HCT116 (cell line): ENCODE measurements at regions not wholly inside any gene's neighbourhood (a gene's known extent, or its start where the extent isn't known, plus 50 kb on each side); places are given as distances from the start of the nearest gene placed in this dataset.

Experiments used
- ATAC-seq: fragments of 200-7000 bp; cut with Tn5 transposase; 2 replicates; pipeline ENCODE4 v1.9.1; 2020; ENCODE audit warnings: mild to moderate bottlenecking, moderate library complexity
- BruUV-seq: library from RNA; stranded (reverse); fragments of 400-500 nt; replicated peaks from 2 replicates; lab custom pipeline; 2021; lab: Mats Ljungman, UMichigan
- CTCF ChIA-PET: fragments of 300-600 bp; sonication (Branson Sonifier 250); formaldehyde crosslinking; loops from one replicate; lab custom pipeline; 2021; ENCODE audit warnings: antibody characterized with exemption; lab: Charles Lee
- POLR2A ChIA-PET: fragments of 300-600, 350-600 bp; sonication (Branson Sonifier 250); formaldehyde crosslinking; loops from one replicate; lab custom pipeline; 2021; ENCODE audit warnings: antibody characterized with exemption; lab: Charles Lee
- RAD21 ChIA-PET, 2 experiments: fragments of 300-600 bp; sonication (Branson Sonifier 250); formaldehyde crosslinking; loops; one replicate each; lab custom pipeline; 2023; ENCODE audit warnings: low total read pairs in 2 of 2; ENCODE audit not compliant: uncharacterized antibody in 2 of 2, unreplicated experiment in 2 of 2, low non-redundant PET in 1 of 2; lab: Charles Lee
- DNase-seq: peaks from one replicate; pipeline ENCODE4 v3.0.0-alpha.2; 2010; ENCODE audit warnings: low read depth, low spot score
- H2AFZ ChIP-seq: fragments of 200-600 bp; shearing (Covaris generic), sonication (generic); 2 replicates; pipeline ENCODE4 v1.6.1; 2017; ENCODE audit warnings: low read depth, mixed run types, mixed read lengths, antibody characterized with exemption, low read length; ENCODE audit not compliant: poor library complexity, severe bottlenecking
- H3K27ac ChIP-seq: 2 replicates; pipeline ENCODE4 v1.5.1; 2012; ENCODE audit warnings: low read depth, low read length
- H3K27me3 ChIP-seq: fragments of 200-600 bp; sonication (generic); 2 replicates; pipeline ENCODE4 v1.6.1; 2016; ENCODE audit warnings: mixed run types, low read length, mixed read lengths; ENCODE audit not compliant: insufficient read depth
- H3K36me3 ChIP-seq, 2 experiments: fragments of 200-500 bp in 1 of 2; fragments of 200-600 bp in 1 of 2; sonication (Bioruptor generic) in 1 of 2; sonication (generic) in 1 of 2; 2 replicates each; pipeline versions ENCODE4 v1.5.1 to v1.6.1; 2014 to 2016; ENCODE audit warnings: low read length in 2 of 2, inconsistent platforms in 1 of 2, mixed read lengths in 1 of 2, mixed run types in 1 of 2; ENCODE audit not compliant: insufficient read depth in 2 of 2, control insufficient read depth in 1 of 2
- H3K4me1 ChIP-seq, 2 experiments: fragments of 200-600 bp in 1 of 2; sonication (generic) in 1 of 2; 2 replicates each; pipeline versions ENCODE4 v1.5.1 to v1.6.1; 2012 to 2017; ENCODE audit warnings: low read length in 2 of 2, inconsistent platforms in 1 of 2, mild to moderate bottlenecking in 1 of 2, mixed read lengths in 1 of 2, mixed run types in 1 of 2, moderate library complexity in 1 of 2; ENCODE audit not compliant: insufficient read depth in 2 of 2, control insufficient read depth in 1 of 2
- H3K4me2 ChIP-seq: fragments of 200-600 bp; sonication (generic); 2 replicates; pipeline ENCODE4 v1.6.1; 2017; ENCODE audit warnings: mixed run types, low read length, mixed read lengths
- H3K4me3 ChIP-seq, 2 experiments: fragments of 200-600 bp in 1 of 2; sonication (generic) in 1 of 2; replicated peaks in 1 of 2; 2 replicates each; pipeline ENCODE4 v1.5.1; 2011 to 2016; ENCODE audit warnings: low read length in 2 of 2, control low read depth in 1 of 2, low read depth in 1 of 2, mild to moderate bottlenecking in 1 of 2, mixed read lengths in 1 of 2, mixed run types in 1 of 2
- H3K79me2 ChIP-seq: fragments of 200-600 bp; sonication (generic); 2 replicates; pipeline ENCODE4 v1.6.1; 2017; ENCODE audit warnings: mild to moderate bottlenecking, mixed run types, low read length, moderate library complexity, mixed read lengths; ENCODE audit not compliant: insufficient read depth
- H3K9ac ChIP-seq: fragments of 200-600 bp; sonication (generic); 2 replicates; pipeline ENCODE4 v1.6.1; 2016; ENCODE audit warnings: low read length, mixed read lengths
- H3K9me2 ChIP-seq: fragments of 200-600 bp; sonication (generic), shearing (Covaris generic); 2 replicates; pipeline ENCODE4 v1.6.1; 2017; ENCODE audit warnings: mixed run types, mild to moderate bottlenecking, moderate library complexity; ENCODE audit not compliant: insufficient read depth
- H3K9me3 ChIP-seq, 2 experiments: fragments of 200-500 bp in 1 of 2; fragments of 200-600 bp in 1 of 2; sonication (Bioruptor generic) in 1 of 2; sonication (generic) in 1 of 2; 2 replicates each; pipeline ENCODE4 v1.6.1; 2014 to 2017; ENCODE audit warnings: low read length in 2 of 2, mixed read lengths in 2 of 2, inconsistent platforms in 1 of 2, low read depth in 1 of 2, mild to moderate bottlenecking in 1 of 2, mixed run types in 1 of 2, moderate library complexity in 1 of 2; ENCODE audit not compliant: control insufficient read depth in 1 of 2, insufficient read depth in 1 of 2
- H4K20me1 ChIP-seq: fragments of 200-600 bp; sonication (generic), shearing (Covaris generic); 2 replicates; pipeline ENCODE4 v1.6.1; 2017; ENCODE audit warnings: mixed run types, mild to moderate bottlenecking, moderate library complexity; ENCODE audit not compliant: insufficient read depth
- ATF3 ChIP-seq: IDR thresholded peaks from 2 replicates; pipeline ENCODE4 v1.6.1; 2012
- CEBPB ChIP-seq: IDR thresholded peaks from 2 replicates; pipeline ENCODE4 v1.6.1; 2012; ENCODE audit warnings: low read depth
- CTCF ChIP-seq, 3 experiments: fragments of 200-600 bp in 1 of 3; sonication (generic) in 1 of 3; IDR thresholded peaks in 2 of 3; conservative IDR thresholded peaks in 1 of 3; 2 replicates each; pipeline ENCODE4 v1.5.1; 2012 to 2017; ENCODE audit warnings: low read depth in 2 of 3, low read length in 2 of 3, antibody characterized with exemption in 1 of 3, borderline replicate concordance in 1 of 3, control low read depth in 1 of 3, mild to moderate bottlenecking in 1 of 3, mixed read lengths in 1 of 3, mixed run types in 1 of 3, moderate library complexity in 1 of 3; ENCODE audit not compliant: insufficient read depth in 1 of 3
- EZH2 ChIP-seq: fragments of 200-600 bp; sonication (generic); IDR thresholded peaks from 2 replicates; pipeline ENCODE4 v1.6.1; 2017; ENCODE audit warnings: antibody characterized with exemption, mixed run types
- EZH2phosphoT487 ChIP-seq: fragments of 200-600 bp; IDR thresholded peaks from 2 replicates; pipeline ENCODE4 v1.6.1; 2018; ENCODE audit warnings: antibody characterized with exemption, borderline replicate concordance
- JUND ChIP-seq: IDR thresholded peaks from 2 replicates; pipeline ENCODE4 v1.6.1; 2012
- MAX ChIP-seq: IDR thresholded peaks from 2 replicates; pipeline ENCODE4 v1.6.1; 2012
- POLR2A ChIP-seq: IDR thresholded peaks from 2 replicates; pipeline ENCODE4 v1.7.0; 2011; ENCODE audit warnings: borderline replicate concordance; ENCODE audit not compliant: insufficient read depth, insufficient read length; ENCODE audit errors: extremely low read depth
- POLR2AphosphoS5 ChIP-seq: IDR thresholded peaks from 2 replicates; pipeline ENCODE4 v1.6.1; 2011; ENCODE audit warnings: mild to moderate bottlenecking, low read depth, low read length, moderate library complexity
- RAD21 ChIP-seq: IDR thresholded peaks from 2 replicates; pipeline ENCODE4 v1.6.1; 2012; ENCODE audit warnings: low read depth, mild to moderate bottlenecking
- REST ChIP-seq: IDR thresholded peaks from 2 replicates; pipeline ENCODE4 v1.6.1; 2012; ENCODE audit warnings: low read depth
- SIN3A ChIP-seq: IDR thresholded peaks from 2 replicates; pipeline ENCODE4 v1.6.1; 2012; ENCODE audit warnings: low read depth
- SP1 ChIP-seq: IDR thresholded peaks from 2 replicates; pipeline ENCODE4 v1.6.1; 2012; ENCODE audit warnings: low read depth
- SRF ChIP-seq: IDR thresholded peaks from 2 replicates; pipeline ENCODE4 v1.6.1; 2012; ENCODE audit warnings: low read depth
- TCF7L2 ChIP-seq: IDR thresholded peaks from 2 replicates; pipeline ENCODE4 v1.7.0; 2011; ENCODE audit warnings: borderline replicate concordance, inconsistent platforms; ENCODE audit not compliant: insufficient read depth, insufficient read length; ENCODE audit errors: extremely low read depth
- YY1 ChIP-seq: IDR thresholded peaks from 2 replicates; pipeline ENCODE4 v1.6.1; 2011; ENCODE audit warnings: low read length, low read depth, moderate library complexity, mild to moderate bottlenecking; ENCODE audit not compliant: insufficient replicate concordance; ENCODE audit errors: extremely low read depth
- ZBTB33 ChIP-seq: IDR thresholded peaks from 2 replicates; pipeline ENCODE4 v1.6.1; 2011; ENCODE audit warnings: mild to moderate bottlenecking, low read length, moderate library complexity; ENCODE audit not compliant: insufficient replicate concordance; ENCODE audit errors: extremely low read depth
- ZFX ChIP-seq: fragments of 450-650 bp; IDR thresholded peaks from 2 replicates; pipeline ENCODE4 v1.6.1; 2017
- ZNF274 ChIP-seq: fragments of 200-500 bp; sonication (Bioruptor generic); IDR thresholded peaks from 2 replicates; pipeline ENCODE4 v1.6.1; 2014; ENCODE audit warnings: mild to moderate bottlenecking, low read depth, low read length, inconsistent platforms
- intact Hi-C: fragments of 100-400 bp; cut with micrococcal nuclease; formaldehyde crosslinking; loops from 2 replicates; pipeline ENCODE4 v1.10.0; 2022

GRCh38 chr3:180782195-180782984 is 103.1 kb upstream of the CCDC39 start:
- Histone ChIP-seq H3K9me2 (no peaks in the 10 kb centered on the region), H3K79me2 (no peaks in the 10 kb centered on the region), H3K9me3 (no peaks in the 10 kb centered on the region; a peak in 1 of 4 replicates), H4K20me1 (no peaks in the 10 kb centered on the region), H3K36me3 (no peaks in the 10 kb centered on the region), H2AFZ (no peak overlapping the region), H3K27me3 (no peaks in the 10 kb centered on the region), H3K27ac (no peak overlapping the region), H3K4me1 (no peaks in the 10 kb centered on the region), H3K4me2 (no peak overlapping the region), H3K4me3 (no peak overlapping the region), H3K9ac (no peak overlapping the region)
- BruUV-seq: no TSS peak
- CTCF ChIA-PET: interaction anchor here (0.9 to 1.6 kb wide), 4 partner anchors 16 to 970 kb away, joined by 3 to 14 read pairs (median 3); no protein-coding TSS in a partner anchor
- DNase-seq (no peak), ATAC-seq (no peak)
- TF ChIP-seq MAX: no peak
- no peak; a peak in 1 of 6 replicates for TF ChIP-seq CTCF (IDR thresholded peaks at IDR 0.05 in 2 of 3, conservative IDR thresholded peaks at IDR 0.05 in 1 of 3; ENCODE audit: borderline replicate concordance in 1 of 3, insufficient read depth in 1 of 3, low read depth in 2 of 3, low read length in 2 of 3)
- no peak for TF ChIP-seq TCF7L2
- no peak for TF ChIP-seq SRF
- TF ChIP-seq ZNF274: no peak
- TF ChIP-seq JUND: no peak
- TF ChIP-seq ZFX: no peak
- TF ChIP-seq EZH2phosphoT487: no peak
- no peak for TF ChIP-seq YY1
- no peak for TF ChIP-seq SP1
- TF ChIP-seq ZBTB33: no peak
- no peak for TF ChIP-seq CEBPB
- no peak for TF ChIP-seq RAD21
- no peak for TF ChIP-seq ATF3
- TF ChIP-seq SIN3A: no peak
- no peak for TF ChIP-seq EZH2
- no peak for TF ChIP-seq POLR2A
- no peak for TF ChIP-seq POLR2AphosphoS5
- TF ChIP-seq REST: no peak
- POLR2A ChIA-PET: no interaction called here
- intact Hi-C loops: no loop called here
- RAD21 ChIA-PET: no interaction called here
